ENCODE measurements at regions not wholly inside any gene's neighbourhood (a gene's known extent, or its start where the extent isn't known, plus 50 kb on each side); places are given as distances from the start of the nearest gene placed in this dataset.
"Not testable (repeated sequence)": the region's sequence is repeated elsewhere in the genome, so short reads cannot be mapped to it uniquely, and the experiment has no call there.

DNA sequence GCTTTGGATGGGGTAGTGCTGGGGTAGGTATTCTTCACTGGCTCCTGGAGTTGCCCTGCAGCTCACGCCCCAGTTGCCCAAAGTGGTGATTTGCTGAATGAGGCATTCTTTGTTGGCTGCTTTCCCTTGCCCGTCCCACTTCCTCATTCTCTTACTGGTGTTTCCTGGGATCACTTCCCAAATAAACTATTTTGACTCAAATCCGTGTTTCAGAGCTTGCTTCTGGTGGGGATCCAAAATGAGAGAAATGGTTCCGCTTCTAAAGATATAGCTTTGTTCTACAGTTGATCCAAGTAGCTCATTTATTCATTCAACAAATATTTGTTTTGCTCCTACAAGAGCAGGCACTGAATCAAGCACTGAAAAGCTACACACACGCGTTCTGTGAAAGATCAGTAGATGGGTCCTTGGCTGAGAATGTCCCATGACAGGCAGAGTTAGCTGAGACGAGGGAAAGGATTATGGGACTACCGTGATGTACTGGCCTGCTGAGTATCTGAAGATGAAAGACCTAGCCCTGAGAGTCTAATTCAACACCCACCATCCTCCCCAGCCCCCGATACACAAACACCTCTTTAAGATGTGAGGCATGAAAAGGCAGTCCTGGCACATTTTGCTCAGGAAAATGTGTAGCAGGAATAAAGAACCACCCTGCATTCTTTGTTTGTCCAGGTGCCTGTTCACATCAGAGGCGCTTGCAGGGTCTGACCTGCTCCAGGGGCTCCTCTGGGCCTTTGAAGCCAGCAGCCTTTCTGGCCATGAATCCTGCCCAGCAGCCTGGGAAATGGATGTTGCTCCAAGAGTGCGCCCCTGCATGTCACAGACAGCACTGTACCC lies 143.1 kb upstream of the RANBP3L start:
- Histone ChIP-seq H3K27ac (ENCODE audit: low read depth, low read length, severe bottlenecking) (no peak overlapping the region), H3K36me3 (ENCODE audit: control insufficient read depth, insufficient read depth, low read length) (no peaks in the 10 kb centered on the region), H3K9me3 (ENCODE audit: control insufficient read depth, low read length) (no peaks in the 10 kb centered on the region), H3K4me1 (ENCODE audit: control insufficient read depth, insufficient read depth, low read length, poor library complexity, severe bottlenecking) (peaks cover 22% of the 10 kb centered on the region), H3K4me3 (ENCODE audit: extremely low read depth, insufficient read depth, low read length, poor library complexity, severe bottlenecking) (no peak overlapping the region)
- WGBS, 2 experiments (ENCODE audit: insufficient coverage in 2 of 2): 96 to 100% methylated on average over 6 to 8 of the region's 11 CpGs

- WGBS, 2 experiments (ENCODE audit: insufficient coverage in 2 of 2): 100% methylated on average over 1 of the region's 2 CpGs; no CpG with 5 or more reads in 1 of the 2 experiments
- Histone ChIP-seq H3K36me3 (ENCODE audit: control insufficient read depth, insufficient read depth, low read length) (no peaks in the 10 kb centered on the region), H3K9me3 (ENCODE audit: control insufficient read depth, low read length) (no peaks in the 10 kb centered on the region), H3K27ac (ENCODE audit: low read depth, low read length, severe bottlenecking) (no peak overlapping the region), H3K4me3 (ENCODE audit: extremely low read depth, insufficient read depth, low read length, poor library complexity, severe bottlenecking) (no peak overlapping the region), H3K4me1 (ENCODE audit: control insufficient read depth, insufficient read depth, low read length, poor library complexity, severe bottlenecking) (peaks cover 8% of the 10 kb centered on the region)
These were observed 146.1 kb upstream of the RANBP3L start for GRCh38 chr5:36447776-36448175.

GRCh38 chr5:36450229-36451014 lies 148.7 kb upstream of the RANBP3L start:
- WGBS, 2 experiments (ENCODE audit: insufficient coverage in 2 of 2): 100% methylated on average over 1 of the region's 3 CpGs; no CpG with 5 or more reads in 1 of the 2 experiments
- Histone ChIP-seq H3K9me3 (ENCODE audit: control insufficient read depth, low read length) (no peaks in the 10 kb centered on the region), H3K27ac (ENCODE audit: low read depth, low read length, severe bottlenecking) (no peak overlapping the region), H3K4me3 (ENCODE audit: extremely low read depth, insufficient read depth, low read length, poor library complexity, severe bottlenecking) (no peak overlapping the region), H3K36me3 (ENCODE audit: control insufficient read depth, insufficient read depth, low read length) (no peaks in the 10 kb centered on the region), H3K4me1 (ENCODE audit: control insufficient read depth, insufficient read depth, low read length, poor library complexity, severe bottlenecking) (no peaks in the 10 kb centered on the region)

GRCh38 chr5:36452424-36453006 lies 150.8 kb upstream of the RANBP3L start:
- no peak overlapping the region for H3K4me3 ChIP-seq (ENCODE audit: extremely low read depth, insufficient read depth, low read length, poor library complexity, severe bottlenecking)
- H3K36me3 ChIP-seq (ENCODE audit: control insufficient read depth, insufficient read depth, low read length): no peaks in the 10 kb centered on the region
- no peaks in the 10 kb centered on the region for H3K9me3 ChIP-seq (ENCODE audit: control insufficient read depth, low read length)
- H3K27ac ChIP-seq (ENCODE audit: low read depth, low read length, severe bottlenecking): no peak overlapping the region
- 67% methylated on average over 1 of the region's 4 CpGs; no CpG with 5 or more reads in 1 of the 2 experiments for WGBS, 2 experiments (ENCODE audit: insufficient coverage in 2 of 2)
- H3K4me1 ChIP-seq (ENCODE audit: control insufficient read depth, insufficient read depth, low read length, poor library complexity, severe bottlenecking): no peaks in the 10 kb centered on the region

GRCh38 chr5:36457511-36458270 lies 148.7 kb upstream of the SLC1A3 start:
- H3K4me1 ChIP-seq (ENCODE audit: control insufficient read depth, insufficient read depth, low read length, poor library complexity, severe bottlenecking): no peaks in the 10 kb centered on the region
- no peaks in the 10 kb centered on the region for H3K36me3 ChIP-seq (ENCODE audit: control insufficient read depth, insufficient read depth, low read length)
- H3K27ac ChIP-seq (ENCODE audit: low read depth, low read length, severe bottlenecking): no peak overlapping the region
- whole genome bisulfite sequencing, 2 experiments (ENCODE audit: insufficient coverage in 2 of 2): 74 to 94% methylated on average over 2 to 3 of the region's 3 CpGs
- H3K9me3 ChIP-seq (ENCODE audit: control insufficient read depth, low read length): no peaks in the 10 kb centered on the region
- no peak overlapping the region for H3K4me3 ChIP-seq (ENCODE audit: extremely low read depth, insufficient read depth, low read length, poor library complexity, severe bottlenecking)

- Histone ChIP-seq H3K4me3 (ENCODE audit: extremely low read depth, insufficient read depth, low read length, poor library complexity, severe bottlenecking) (no peak overlapping the region), H3K9me3 (ENCODE audit: control insufficient read depth, low read length) (no peaks in the 10 kb centered on the region), H3K4me1 (ENCODE audit: control insufficient read depth, insufficient read depth, low read length, poor library complexity, severe bottlenecking) (no peaks in the 10 kb centered on the region), H3K27ac (ENCODE audit: low read depth, low read length, severe bottlenecking) (no peak overlapping the region), H3K36me3 (ENCODE audit: control insufficient read depth, insufficient read depth, low read length) (no peaks in the 10 kb centered on the region)
- WGBS, 2 experiments (ENCODE audit: insufficient coverage in 2 of 2): 86 to 100% methylated on average over 2 to 3 of the region's 3 CpGs
These were observed 147.7 kb upstream of the SLC1A3 start for GRCh38 chr5:36458746-36459145.

DNA sequence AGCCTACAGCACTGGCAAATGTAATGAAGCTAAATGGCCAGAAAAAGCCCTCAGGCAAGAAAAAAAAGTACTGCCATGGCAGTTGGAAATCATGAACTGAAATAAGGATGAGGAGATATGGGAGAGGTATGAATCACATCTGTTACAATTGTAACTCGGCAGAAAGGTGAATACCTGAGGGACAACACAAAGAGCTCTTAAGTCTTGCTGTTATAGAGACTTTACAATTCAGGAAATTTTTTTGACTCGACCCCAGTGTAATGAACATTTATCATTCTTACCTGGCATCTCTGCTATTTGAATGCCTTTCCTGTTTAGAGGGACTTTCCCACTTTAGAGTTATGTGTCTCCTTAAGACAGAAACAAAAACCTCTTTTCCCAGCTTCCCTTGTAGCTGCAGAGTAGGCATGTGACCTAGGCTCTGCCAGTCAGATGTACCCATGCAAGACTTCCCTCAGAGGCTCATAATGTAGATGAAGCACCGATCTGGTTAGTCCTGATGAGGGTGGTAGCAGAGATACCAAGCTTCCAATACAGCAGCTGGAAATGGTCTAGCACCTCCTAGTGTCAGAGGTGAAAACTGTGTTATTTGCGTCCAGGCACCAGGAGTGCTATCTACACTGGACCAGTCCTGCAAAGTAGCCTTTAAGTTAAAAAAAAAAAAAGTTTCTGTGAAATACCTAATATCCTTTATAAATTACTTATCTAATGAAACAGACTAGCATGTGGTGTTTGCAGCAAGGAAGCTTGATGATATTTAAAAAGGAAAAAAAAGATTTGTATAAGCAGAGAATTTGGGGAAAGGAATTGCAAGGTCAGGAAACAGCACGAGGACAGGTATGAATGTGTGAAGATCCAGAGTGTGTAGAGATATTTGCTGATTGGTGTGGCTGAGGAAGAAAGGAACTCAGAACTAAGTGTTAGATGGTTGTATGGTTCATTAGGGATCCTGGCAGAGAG lies 146.9 kb upstream of the SLC1A3 start:
- 50 to 78% methylated on average over 2 to 4 of the region's 5 CpGs for WGBS, 2 experiments (ENCODE audit: insufficient coverage in 2 of 2)
- Histone ChIP-seq H3K4me3 (ENCODE audit: extremely low read depth, insufficient read depth, low read length, poor library complexity, severe bottlenecking) (no peak overlapping the region), H3K36me3 (ENCODE audit: control insufficient read depth, insufficient read depth, low read length) (no peaks in the 10 kb centered on the region), H3K27ac (ENCODE audit: low read depth, low read length, severe bottlenecking) (no peak overlapping the region), H3K4me1 (ENCODE audit: control insufficient read depth, insufficient read depth, low read length, poor library complexity, severe bottlenecking) (no peaks in the 10 kb centered on the region), H3K9me3 (ENCODE audit: control insufficient read depth, low read length) (no peaks in the 10 kb centered on the region)

GRCh38 chr5:36462295-36463021 lies 143.9 kb upstream of the SLC1A3 start:
- H3K36me3 ChIP-seq (ENCODE audit: control insufficient read depth, insufficient read depth, low read length): no peaks in the 10 kb centered on the region
- H3K4me3 ChIP-seq (ENCODE audit: extremely low read depth, insufficient read depth, low read length, poor library complexity, severe bottlenecking): no peak overlapping the region
- no peaks in the 10 kb centered on the region for H3K9me3 ChIP-seq (ENCODE audit: control insufficient read depth, low read length)
- H3K4me1 ChIP-seq (ENCODE audit: control insufficient read depth, insufficient read depth, low read length, poor library complexity, severe bottlenecking): no peaks in the 10 kb centered on the region
- no peak overlapping the region for H3K27ac ChIP-seq (ENCODE audit: low read depth, low read length, severe bottlenecking)
- WGBS, 2 experiments (ENCODE audit: insufficient coverage in 2 of 2): 93 to 100% methylated on average over 1 to 2 of the region's 5 CpGs

- WGBS, 2 experiments (ENCODE audit: insufficient coverage in 2 of 2): 67% methylated on average over 1 of the region's 2 CpGs; no CpG with 5 or more reads in 1 of the 2 experiments
- H3K27ac ChIP-seq (ENCODE audit: low read depth, low read length, severe bottlenecking); H3K9me3 ChIP-seq (ENCODE audit: control insufficient read depth, low read length); H3K4me1 ChIP-seq (ENCODE audit: control insufficient read depth, insufficient read depth, low read length, poor library complexity, severe bottlenecking); H3K36me3 ChIP-seq (ENCODE audit: control insufficient read depth, insufficient read depth, low read length); H3K4me3 ChIP-seq (ENCODE audit: extremely low read depth, insufficient read depth, low read length, poor library complexity, severe bottlenecking): not testable (repeated sequence)
These were observed 130.5 kb upstream of the SLC1A3 start for GRCh38 chr5:36475942-36476341.

All from mesodermal cell (in vitro differentiated cells).